Stimulated activated naive CD8-positive, alpha-beta T cell treated with anti-CD3 and anti-CD28 coated beads, Interleukin-15, Interleukin-2, amounts not matched to agents 100 ng/mL and 50 ng/mL, for 24 hours (primary cell): ENCODE measurements at regions not wholly inside any gene's neighbourhood (a gene's known extent, or its start where the extent isn't known, plus 50 kb on each side); places are given as distances from the start of the nearest gene placed in this dataset.

ENCODE experiments used
- H3K27ac Mint-ChIP-seq: one replicate; pipeline ENCODE4 v1.8.0; 2021; ENCODE audit warnings: mild to moderate bottlenecking, mixed read lengths
- H3K27me3 Mint-ChIP-seq: one replicate; pipeline ENCODE4 v1.8.0; 2021; ENCODE audit warnings: mixed read lengths
- H3K36me3 Mint-ChIP-seq: one replicate; pipeline ENCODE4 v1.8.0; 2021; ENCODE audit warnings: low read depth, mixed read lengths
- H3K4me1 Mint-ChIP-seq: one replicate; pipeline ENCODE4 v1.8.0; 2021; ENCODE audit warnings: low read depth, mixed read lengths
- H3K4me3 Mint-ChIP-seq: one replicate; pipeline ENCODE4 v1.8.0; 2021; ENCODE audit warnings: mild to moderate bottlenecking, mixed read lengths
- H3K9me3 Mint-ChIP-seq: one replicate; pipeline ENCODE4 v1.8.0; 2021; ENCODE audit warnings: mixed read lengths

DNA sequence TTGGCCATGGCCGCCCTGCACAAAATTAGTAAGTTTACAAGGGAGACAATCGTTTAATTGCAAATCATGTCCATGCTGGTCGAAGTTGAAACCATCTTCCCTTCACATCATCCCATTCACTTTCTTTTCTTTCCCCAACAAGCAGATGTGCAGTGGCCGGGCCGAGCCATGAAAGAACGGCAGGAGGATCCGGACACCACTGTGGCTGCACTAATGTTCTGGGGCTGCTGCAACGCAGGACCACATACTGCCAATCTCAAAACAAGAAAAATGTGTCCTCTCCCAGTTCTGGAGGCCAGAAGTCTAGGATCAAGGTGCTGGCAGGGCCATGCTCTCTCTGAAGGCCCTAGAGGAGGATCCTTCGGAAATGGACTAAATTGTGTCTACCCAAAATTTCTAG is 227.4 kb upstream of the MYT1L start:
- H3K4me3 Mint-ChIP-seq: no peak overlapping the region
- H3K36me3 Mint-ChIP-seq: no peaks in the 10 kb centered on the region
- H3K9me3 Mint-ChIP-seq: peaks cover 15% of the 10 kb centered on the region
- no peaks in the 10 kb centered on the region for H3K4me1 Mint-ChIP-seq
- H3K27ac Mint-ChIP-seq: no peak overlapping the region
- H3K27me3 Mint-ChIP-seq: no peaks in the 10 kb centered on the region

- Mint-ChIP-seq H3K4me1 (no peaks in the 10 kb centered on the region), H3K27ac (no peak overlapping the region), H3K4me3 (no peak overlapping the region), H3K36me3 (no peaks in the 10 kb centered on the region), H3K9me3 (peaks cover 23% of the 10 kb centered on the region), H3K27me3 (no peaks in the 10 kb centered on the region)
Observed at GRCh38 chr2:2557475-2557874, 226.4 kb upstream of the MYT1L start.

DNA sequence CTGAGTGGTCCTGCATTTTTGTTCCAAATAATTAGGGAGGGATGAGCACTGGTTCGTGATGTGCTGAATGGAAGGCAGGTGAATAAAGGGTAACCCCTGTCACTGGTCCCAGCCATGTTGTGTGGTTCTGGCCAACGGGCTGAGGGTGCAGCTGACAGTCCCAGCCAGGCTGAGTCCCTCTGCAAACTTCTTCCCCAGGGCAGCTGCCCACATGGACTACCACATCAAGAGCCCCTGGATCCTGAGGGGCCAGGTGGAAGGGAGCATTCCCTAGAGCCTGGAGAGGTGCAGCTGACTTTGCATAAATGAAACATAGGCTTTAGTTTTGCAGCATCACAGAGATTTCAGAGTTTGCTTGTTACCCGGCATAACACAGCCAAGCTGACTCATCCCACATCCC is 219.8 kb upstream of the MYT1L start:
- Mint-ChIP-seq H3K4me3 (no peak overlapping the region), H3K36me3 (no peaks in the 10 kb centered on the region), H3K27ac (no peak overlapping the region), H3K27me3 (no peaks in the 10 kb centered on the region), H3K4me1 (no peaks in the 10 kb centered on the region), H3K9me3 (peaks cover 36% of the 10 kb centered on the region)

DNA sequence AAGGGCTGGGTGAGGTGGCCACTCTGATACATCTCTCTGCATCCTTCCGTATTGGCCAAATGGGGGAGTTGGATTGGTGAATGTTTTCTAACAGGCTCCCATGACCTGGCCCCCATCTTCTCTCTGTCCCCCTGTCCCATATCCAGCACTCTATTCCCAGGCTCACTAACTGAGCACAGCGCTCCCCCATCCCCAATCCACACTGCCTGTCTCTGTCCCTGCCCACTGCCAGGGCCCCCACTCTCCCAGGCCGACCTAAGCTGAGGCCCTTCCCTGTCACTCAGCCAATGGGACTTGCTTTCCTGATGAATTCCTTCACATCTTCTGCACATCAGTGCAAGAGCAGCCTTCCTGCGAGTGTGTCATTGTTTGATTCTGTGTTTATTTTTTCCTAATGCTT is 216.8 kb upstream of the MYT1L start:
- peaks cover 20% of the 10 kb centered on the region for H3K9me3 Mint-ChIP-seq
- H3K27ac Mint-ChIP-seq: no peak overlapping the region
- no peak overlapping the region for H3K4me3 Mint-ChIP-seq
- H3K36me3 Mint-ChIP-seq: no peaks in the 10 kb centered on the region
- no peaks in the 10 kb centered on the region for H3K4me1 Mint-ChIP-seq
- no peaks in the 10 kb centered on the region for H3K27me3 Mint-ChIP-seq

GRCh38 chr2:2547451-2547850 is 216.4 kb upstream of the MYT1L start:
- Mint-ChIP-seq H3K36me3 (no peaks in the 10 kb centered on the region), H3K4me3 (no peak overlapping the region), H3K27me3 (no peaks in the 10 kb centered on the region), H3K4me1 (no peaks in the 10 kb centered on the region), H3K9me3 (peaks cover 18% of the 10 kb centered on the region), H3K27ac (no peak overlapping the region)

GRCh38 chr2:2546046-2546445 is 215.0 kb upstream of the MYT1L start:
- Mint-ChIP-seq H3K4me1 (no peaks in the 10 kb centered on the region), H3K9me3 (peaks cover 5% of the 10 kb centered on the region), H3K36me3 (no peaks in the 10 kb centered on the region), H3K4me3 (no peak overlapping the region), H3K27me3 (no peaks in the 10 kb centered on the region), H3K27ac (no peak overlapping the region)

GRCh38 chr2:2542966-2543611 is 212.0 kb upstream of the MYT1L start:
- Mint-ChIP-seq H3K4me1 (no peaks in the 10 kb centered on the region), H3K9me3 (no peaks in the 10 kb centered on the region), H3K27ac (no peak overlapping the region), H3K4me3 (no peak overlapping the region), H3K36me3 (no peaks in the 10 kb centered on the region), H3K27me3 (peaks cover under 1% of the 10 kb centered on the region)

DNA sequence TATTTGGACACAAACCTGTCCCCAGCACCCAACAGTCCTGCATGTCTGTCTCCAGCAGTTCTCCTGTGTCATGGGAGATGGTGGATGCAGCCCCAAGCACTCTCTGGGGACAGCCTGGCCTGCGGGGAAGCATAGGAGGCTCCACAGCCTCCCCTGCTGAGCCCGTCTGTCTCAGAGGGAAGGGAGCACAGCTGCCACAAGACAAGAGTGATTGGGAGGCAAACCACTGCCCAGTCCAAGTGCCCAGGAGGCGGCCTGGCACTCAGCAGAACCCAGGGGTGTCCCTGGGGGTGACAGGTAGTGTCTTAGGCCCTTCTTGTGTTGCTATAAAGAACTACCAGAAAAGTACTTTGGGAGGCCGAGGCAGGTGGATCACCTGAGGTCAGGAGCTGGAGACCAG is 211.2 kb upstream of the MYT1L start:
- no peaks in the 10 kb centered on the region for H3K4me1 Mint-ChIP-seq
- no peak overlapping the region for H3K4me3 Mint-ChIP-seq
- no peak overlapping the region for H3K27ac Mint-ChIP-seq
- no peaks in the 10 kb centered on the region for H3K9me3 Mint-ChIP-seq
- no peaks in the 10 kb centered on the region for H3K36me3 Mint-ChIP-seq
- H3K27me3 Mint-ChIP-seq: peaks cover 6% of the 10 kb centered on the region

DNA sequence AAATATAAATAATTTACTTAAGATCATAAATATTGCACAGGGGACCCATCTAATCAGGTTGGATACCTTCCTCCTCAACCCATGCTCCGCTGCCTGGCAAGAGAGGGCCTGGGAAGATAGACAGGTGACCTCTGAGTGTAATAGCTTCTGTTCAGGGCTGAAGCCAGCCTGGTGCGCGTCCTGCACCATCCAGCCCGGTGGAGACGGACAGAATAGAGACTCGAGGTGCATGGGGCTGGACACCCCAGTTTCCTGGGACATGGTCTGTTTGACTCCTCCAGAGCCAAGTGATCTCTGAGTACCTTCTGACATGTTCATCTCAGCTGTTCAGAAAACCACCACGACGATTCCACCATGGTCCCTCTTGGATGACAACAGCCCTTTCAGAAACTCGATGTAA is 209.3 kb upstream of the MYT1L start:
- H3K27ac Mint-ChIP-seq: no peak overlapping the region
- H3K27me3 Mint-ChIP-seq: peaks cover 11% of the 10 kb centered on the region

DNA sequence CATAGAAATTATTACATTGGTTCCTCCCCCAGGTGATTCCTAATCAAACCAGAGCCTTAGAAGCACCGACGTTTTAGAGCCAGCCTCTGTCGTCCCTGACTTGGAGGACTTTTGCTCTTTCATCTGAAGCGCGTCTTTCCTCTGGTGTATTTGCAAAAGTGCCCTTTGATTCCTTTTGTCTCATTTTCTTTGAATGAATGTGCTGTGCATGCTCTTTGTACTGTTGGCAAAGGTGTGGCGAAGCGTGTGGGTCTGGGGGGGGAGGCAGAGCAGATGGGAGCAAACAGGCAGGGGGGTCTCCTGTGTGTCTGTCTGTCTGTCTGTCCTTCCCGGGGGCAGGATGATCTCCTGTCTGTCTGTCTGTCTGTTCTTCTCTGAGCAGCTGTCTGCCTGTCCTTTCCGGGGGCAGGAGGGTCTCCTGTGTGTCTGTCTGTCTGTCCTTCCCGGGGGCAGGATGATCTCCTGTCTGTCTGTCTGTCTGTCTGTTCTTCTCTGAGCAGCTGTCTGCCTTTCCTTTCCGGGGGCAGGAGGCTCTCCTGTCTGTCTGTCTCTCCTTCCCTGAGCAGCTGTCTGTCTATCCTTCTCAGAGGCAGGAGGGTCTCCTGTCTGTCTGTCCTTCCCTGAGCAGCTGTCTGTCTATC is 205.5 kb upstream of the MYT1L start:
- Mint-ChIP-seq H3K27me3 (peaks cover 11% of the 10 kb centered on the region), H3K36me3 (no peaks in the 10 kb centered on the region), H3K27ac (no peak overlapping the region), H3K9me3 (no peaks in the 10 kb centered on the region), H3K4me1 (no peaks in the 10 kb centered on the region), H3K4me3 (no peak overlapping the region)

More for the DNA sequence above, 209.3 kb upstream of the MYT1L start:
- H3K4me1 Mint-ChIP-seq: no peaks in the 10 kb centered on the region
- H3K9me3 Mint-ChIP-seq: no peaks in the 10 kb centered on the region
- no peaks in the 10 kb centered on the region for H3K36me3 Mint-ChIP-seq
- no peak overlapping the region for H3K4me3 Mint-ChIP-seq

- Mint-ChIP-seq H3K9me3 (no peaks in the 10 kb centered on the region), H3K27me3 (no peaks in the 10 kb centered on the region)
Observed at GRCh38 chr2:2530334-2530733, 199.3 kb upstream of the MYT1L start.

GRCh38 chr2:2528846-2529245 is 197.8 kb upstream of the MYT1L start:
- Mint-ChIP-seq H3K9me3 (no peaks in the 10 kb centered on the region), H3K27ac (no peak overlapping the region), H3K4me3 (no peak overlapping the region), H3K27me3 (no peaks in the 10 kb centered on the region), H3K36me3 (no peaks in the 10 kb centered on the region), H3K4me1 (no peaks in the 10 kb centered on the region)

More at GRCh38 chr2:2530334-2530733, 199.3 kb upstream of the MYT1L start:
- no peak overlapping the region for H3K4me3 Mint-ChIP-seq
- no peaks in the 10 kb centered on the region for H3K36me3 Mint-ChIP-seq
- H3K27ac Mint-ChIP-seq: no peak overlapping the region
- H3K4me1 Mint-ChIP-seq: no peaks in the 10 kb centered on the region

GRCh38 chr2:2527148-2527547 is 196.1 kb upstream of the MYT1L start:
- H3K4me3 Mint-ChIP-seq: no peak overlapping the region
- H3K27me3 Mint-ChIP-seq: no peaks in the 10 kb centered on the region
- no peaks in the 10 kb centered on the region for H3K36me3 Mint-ChIP-seq
- H3K4me1 Mint-ChIP-seq: no peaks in the 10 kb centered on the region
- H3K9me3 Mint-ChIP-seq: no peaks in the 10 kb centered on the region
- H3K27ac Mint-ChIP-seq: no peak overlapping the region

DNA sequence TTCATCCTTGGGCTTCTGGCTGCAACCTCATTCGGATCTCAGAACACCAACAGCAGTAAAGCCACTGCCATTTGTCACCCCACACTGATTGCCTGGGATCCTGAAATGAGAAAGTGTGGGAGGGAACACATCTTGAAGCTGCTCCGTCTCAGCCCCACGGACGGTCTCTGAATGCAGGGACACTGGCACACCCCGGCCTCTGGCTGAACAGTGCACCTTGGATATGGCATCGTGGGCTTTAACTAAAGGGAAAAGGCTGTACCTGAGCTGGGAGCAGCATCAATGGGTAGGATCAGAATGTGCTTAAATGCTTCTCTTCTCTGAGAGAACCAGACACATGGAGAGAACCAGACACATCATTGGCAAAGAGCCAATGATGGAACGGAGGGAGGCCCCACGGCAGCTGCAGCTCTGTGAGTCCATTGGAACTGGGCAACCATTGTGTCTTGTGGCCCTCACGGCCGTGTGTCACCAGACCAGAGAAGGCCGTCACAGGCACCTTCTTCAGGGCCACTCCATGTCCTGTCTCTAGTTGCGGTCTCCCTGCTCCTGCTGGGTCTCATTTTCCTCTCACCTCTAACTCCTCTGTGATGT is 193.4 kb upstream of the MYT1L start:
- Mint-ChIP-seq H3K27ac (no peak overlapping the region), H3K4me3 (no peak overlapping the region), H3K9me3 (no peaks in the 10 kb centered on the region), H3K27me3 (peaks cover 7% of the 10 kb centered on the region), H3K36me3 (no peaks in the 10 kb centered on the region), H3K4me1 (no peaks in the 10 kb centered on the region)

- Mint-ChIP-seq H3K9me3 (no peaks in the 10 kb centered on the region), H3K36me3 (no peaks in the 10 kb centered on the region), H3K4me3 (no peak overlapping the region), H3K4me1 (no peaks in the 10 kb centered on the region), H3K27ac (no peak overlapping the region), H3K27me3 (peaks cover 7% of the 10 kb centered on the region)
Observed at GRCh38 chr2:2523461-2524347, 192.6 kb upstream of the MYT1L start.
